GM18498 (cell line): ENCODE measurements at regions not wholly inside any gene's neighbourhood (a gene's known extent, or its start where the extent isn't known, plus 50 kb on each side); places are given as distances from the start of the nearest gene placed in this dataset.
A peak's percentile ranks its signal among the peaks of the same experiment; 100 is the strongest.
"Not testable (repeated sequence)": the region's sequence is repeated elsewhere in the genome, so short reads cannot be mapped to it uniquely, and the experiment has no call there.

Source experiments
- ATAC-seq: cut with Tn5 transposase; IDR thresholded peaks from one replicate; pipeline ENCODE4 v1.9.1; 2021; ENCODE audit warnings: mild to moderate bottlenecking, moderate library complexity; ENCODE audit not compliant: unreplicated experiment

GRCh38 chr15:26084771-26085170 is 221.6 kb upstream of the ATP10A start:
- no peak for ATAC-seq

GRCh38 chr15:26083896-26084295 is 220.8 kb upstream of the ATP10A start:
- ATAC-seq, result no peak

GRCh38 chr15:26083457-26083856 is 220.3 kb upstream of the ATP10A start:
- no peak for ATAC-seq

- ATAC-seq, result peak; percentile 95
Observed at GRCh38 chr15:26082221-26083109, 219.3 kb upstream of the ATP10A start.

GRCh38 chr15:26081758-26082220 is 218.7 kb upstream of the ATP10A start:
- no peak for ATAC-seq

GRCh38 chr15:26075770-26076169 is 212.6 kb upstream of the ATP10A start:
- ATAC-seq, result no peak

GRCh38 chr15:26073430-26074333 is 210.6 kb upstream of the ATP10A start:
- no peak for ATAC-seq

- no peak for ATAC-seq
Observed at GRCh38 chr15:26070095-26070532, 207.0 kb upstream of the ATP10A start.

- ATAC-seq, result no peak
Observed at GRCh38 chr15:26069231-26069641, 206.1 kb upstream of the ATP10A start.

- no peak for ATAC-seq
Observed at GRCh38 chr15:26066896-26067295, 203.8 kb upstream of the ATP10A start.

GRCh38 chr15:26065723-26066122 is 202.6 kb upstream of the ATP10A start:
- no peak for ATAC-seq

- no peak for ATAC-seq
Observed at GRCh38 chr15:26061248-26061647, 198.1 kb upstream of the ATP10A start.

- ATAC-seq, result not testable (repeated sequence)
Observed at GRCh38 chr15:26056766-26057165, 193.6 kb upstream of the ATP10A start.

- ATAC-seq, result no peak
Observed at GRCh38 chr15:26051761-26052675, 188.9 kb upstream of the ATP10A start.

GRCh38 chr15:26050984-26051383 is 187.9 kb upstream of the ATP10A start:
- ATAC-seq, result no peak

GRCh38 chr15:26049900-26050657 is 187.0 kb upstream of the ATP10A start:
- ATAC-seq, result no peak

GRCh38 chr15:26048669-26049068 is 185.5 kb upstream of the ATP10A start:
- ATAC-seq, result no peak

GRCh38 chr15:26045516-26045915 is 182.4 kb upstream of the ATP10A start:
- ATAC-seq, result no peak

- no peak for ATAC-seq
Observed at GRCh38 chr15:26043018-26043417, 179.9 kb upstream of the ATP10A start.

- ATAC-seq, result no peak
Observed at GRCh38 chr15:26038693-26039092, 175.6 kb upstream of the ATP10A start.
